GM12872 (cell line): ENCODE measurements at regions not wholly inside any gene's neighbourhood (a gene's known extent, or its start where the extent isn't known, plus 50 kb on each side); places are given as distances from the start of the nearest gene placed in this dataset.

Experiments
- CTCF ChIP-seq: IDR thresholded peaks from 3 replicates; pipeline ENCODE4 v1.5.1; 2011; ENCODE audit warnings: low read depth, mild to moderate bottlenecking, low read length, moderate library complexity; ENCODE audit not compliant: insufficient read depth

GRCh38 chr1:170415710-170416372 lies 116.1 kb upstream of the GORAB start:
- TF ChIP-seq CTCF: no peak

GRCh38 chr1:170424346-170424745 lies 107.6 kb upstream of the GORAB start:
- no peak for TF ChIP-seq CTCF

GRCh38 chr1:170426596-170426995 lies 105.4 kb upstream of the GORAB start:
- TF ChIP-seq CTCF: no peak

- no peak for TF ChIP-seq CTCF
Measured at GRCh38 chr1:170436928-170437327, 95.0 kb upstream of the GORAB start.

GRCh38 chr1:170445096-170445495 lies 86.9 kb upstream of the GORAB start:
- no peak for TF ChIP-seq CTCF

DNA sequence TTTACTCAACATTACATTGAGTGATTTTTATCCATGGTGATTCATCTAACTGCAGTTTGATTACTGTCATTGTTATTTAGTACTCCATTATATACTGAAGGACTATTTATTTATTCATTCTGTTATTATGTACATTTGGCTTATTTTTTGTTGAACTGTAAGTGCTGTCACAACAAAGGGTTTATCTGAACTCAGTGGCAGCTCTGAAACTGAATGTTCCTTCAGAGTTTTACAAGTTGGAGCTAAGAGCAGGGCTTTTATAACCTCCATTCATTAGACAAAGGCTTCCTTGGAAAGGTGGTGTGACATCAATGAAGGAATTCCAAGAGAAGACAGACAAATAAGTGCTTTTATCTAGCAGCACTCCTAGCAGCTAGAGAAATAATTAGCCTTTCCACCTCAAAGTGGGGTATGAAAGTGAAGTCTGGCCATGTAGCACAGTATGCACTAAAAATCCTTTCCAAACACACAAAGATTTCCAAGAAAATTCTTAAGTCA lies 83.3 kb upstream of the GORAB start:
- no peak for TF ChIP-seq CTCF

- TF ChIP-seq CTCF: peak; percentile 28; the same call in 2 of the 3 replicates
Measured at GRCh38 chr1:170457325-170458050, 74.5 kb upstream of the GORAB start.
